WTC11 (cell line): ENCODE measurements at regions not wholly inside any gene's neighbourhood (a gene's known extent, or its start where the extent isn't known, plus 50 kb on each side); places are given as distances from the start of the nearest gene placed in this dataset.

ENCODE experiments used
- ATAC-seq: fragments of 200-7000 bp; cut with Tn5 transposase; 2 replicates; pipeline ENCODE4 v1.10.0; 2021; ENCODE audit warnings: mild to moderate bottlenecking, moderate library complexity
- CTCF ChIA-PET: fragments of 300-600 bp; sonication (Branson Sonifier 250); formaldehyde crosslinking; loops from one replicate; lab custom pipeline; 2021; ENCODE audit warnings: antibody characterized with exemption; lab: Charles Lee
- POLR2A ChIA-PET: fragments of 350-600 bp; sonication (Branson Sonifier 250); formaldehyde crosslinking; loops from one replicate; lab custom pipeline; 2021; ENCODE audit warnings: antibody characterized with exemption; lab: Charles Lee
- DNase-seq: peaks from one replicate; pipeline ENCODE4 v3.0.0; 2021; ENCODE audit warnings: low spot score
- H3K27ac Mint-ChIP-seq: 2 replicates; pipeline ENCODE4 v1.8.0; 2021; ENCODE audit warnings: mixed read lengths
- H3K27me3 Mint-ChIP-seq: 2 replicates; pipeline ENCODE4 v1.8.0; 2021; ENCODE audit warnings: low read depth, mild to moderate bottlenecking, moderate library complexity, mixed read lengths
- H3K36me3 Mint-ChIP-seq: 2 replicates; pipeline ENCODE4 v1.8.0; 2021; ENCODE audit warnings: mixed read lengths
- H3K4me1 Mint-ChIP-seq: 2 replicates; pipeline ENCODE4 v1.8.0; 2022; ENCODE audit warnings: mixed read lengths
- H3K4me3 Mint-ChIP-seq: 2 replicates; pipeline ENCODE4 v1.8.0; 2021; ENCODE audit warnings: mild to moderate bottlenecking, moderate library complexity, mixed read lengths
- H3K9me3 Mint-ChIP-seq: 2 replicates; pipeline ENCODE4 v1.8.0; 2021; ENCODE audit warnings: mixed read lengths
- CBFB ChIP-seq: sonication (generic); formaldehyde crosslinking; IDR thresholded peaks from 2 replicates; pipeline ENCODE4 v1.8.1; 2022; ENCODE audit warnings: mild to moderate bottlenecking, low read depth, missing genetic modification reagents
- E2F1 ChIP-seq: sonication (generic); formaldehyde crosslinking; IDR thresholded peaks from 2 replicates; pipeline ENCODE4 v1.8.0; 2022; ENCODE audit warnings: mild to moderate bottlenecking, missing genetic modification reagents
- E2F4 ChIP-seq: sonication (generic); formaldehyde crosslinking; IDR thresholded peaks from 2 replicates; pipeline ENCODE4 v1.8.1; 2022; ENCODE audit warnings: low read depth, mild to moderate bottlenecking, moderate library complexity, missing genetic modification reagents, borderline replicate concordance
- E2F5 ChIP-seq: sonication (generic); formaldehyde crosslinking; IDR thresholded peaks from 2 replicates; pipeline ENCODE4 v1.8.1; 2022; ENCODE audit warnings: mild to moderate bottlenecking, moderate library complexity, missing genetic modification reagents
- ELF4 ChIP-seq: sonication (generic); formaldehyde crosslinking; IDR thresholded peaks from 2 replicates; pipeline ENCODE4 v1.8.1; 2022; ENCODE audit warnings: low read depth, mild to moderate bottlenecking, moderate library complexity, missing genetic modification reagents
- FOXP1 ChIP-seq: sonication (generic); formaldehyde crosslinking; IDR thresholded peaks from 2 replicates; pipeline ENCODE4 v1.8.0; 2022; ENCODE audit warnings: missing genetic modification reagents, mild to moderate bottlenecking, moderate library complexity, borderline replicate concordance
- IRF1 ChIP-seq: sonication (generic); formaldehyde crosslinking; IDR thresholded peaks from 2 replicates; pipeline ENCODE4 v1.8.0; 2023; ENCODE audit warnings: missing genetic modification reagents
- KAT7 ChIP-seq: sonication (generic); formaldehyde crosslinking; IDR thresholded peaks from 2 replicates; pipeline ENCODE4 v1.8.1; 2023; ENCODE audit warnings: missing genetic modification reagents, mild to moderate bottlenecking, borderline replicate concordance
- MYBL2 ChIP-seq: sonication (generic); formaldehyde crosslinking; IDR thresholded peaks from 2 replicates; pipeline ENCODE4 v1.8.1; 2023; ENCODE audit warnings: mild to moderate bottlenecking, moderate library complexity, missing genetic modification reagents
- NR3C1 ChIP-seq: sonication (generic); formaldehyde crosslinking; conservative IDR thresholded peaks from 2 replicates; pipeline ENCODE4 v1.8.1; 2023; ENCODE audit warnings: low read depth, mild to moderate bottlenecking, missing genetic modification reagents
- RORB ChIP-seq: fragments of 250-450 bp; sonication (Bioruptor Pico); IDR thresholded peaks from 2 replicates; pipeline ENCODE4 v1.9.0; 2021; ENCODE audit warnings: mild to moderate bottlenecking
- SMAD4 ChIP-seq: sonication (generic); formaldehyde crosslinking; IDR thresholded peaks from 2 replicates; pipeline ENCODE4 v1.8.0; 2022; ENCODE audit warnings: mild to moderate bottlenecking, missing genetic modification reagents
- ZBTB43 ChIP-seq: sonication (generic); formaldehyde crosslinking; IDR thresholded peaks from 2 replicates; pipeline ENCODE4 v1.8.1; 2023; ENCODE audit warnings: mild to moderate bottlenecking, missing genetic modification reagents
- ZMAT4 ChIP-seq: fragments of 250-450 bp; sonication (Bioruptor Pico); IDR thresholded peaks from 2 replicates; pipeline ENCODE4 v1.9.0; 2021; ENCODE audit warnings: mild to moderate bottlenecking
- ZNF121 ChIP-seq: sonication (generic); formaldehyde crosslinking; IDR thresholded peaks from 2 replicates; pipeline ENCODE4 v1.8.0; 2023; ENCODE audit warnings: missing genetic modification reagents
- ZNF317 ChIP-seq: sonication (generic); formaldehyde crosslinking; IDR thresholded peaks from 2 replicates; pipeline ENCODE4 v1.8.1; 2023; ENCODE audit warnings: low read depth, mild to moderate bottlenecking, moderate library complexity, missing genetic modification reagents, borderline replicate concordance
- ZNF396 ChIP-seq: fragments of 250-450 bp; sonication (Bioruptor Pico); IDR thresholded peaks from 2 replicates; pipeline ENCODE4 v1.8.0; 2021; ENCODE audit warnings: mild to moderate bottlenecking, moderate library complexity, borderline replicate concordance
- ZNF425 ChIP-seq: fragments of 250-450 bp; sonication (Bioruptor Pico); conservative IDR thresholded peaks from 2 replicates; pipeline ENCODE4 v1.9.0; 2021; ENCODE audit warnings: mild to moderate bottlenecking
- ZSCAN18 ChIP-seq: fragments of 250-450 bp; sonication (Bioruptor Pico); IDR thresholded peaks from 2 replicates; pipeline ENCODE4 v2.1.2; 2022; ENCODE audit warnings: mild to moderate bottlenecking, moderate library complexity

GRCh38 chr20:17003170-17003870, 223.5 kb upstream of the PCSK2 start:
- Mint-ChIP-seq H3K4me3 (no peak overlapping the region), H3K4me1 (peaks cover 7% of the 10 kb centered on the region), H3K9me3 (peaks cover 3% of the 10 kb centered on the region; the same call in 1 of the 2 replicates), H3K36me3 (no peaks in the 10 kb centered on the region), H3K27me3 (no peaks in the 10 kb centered on the region), H3K27ac (no peak overlapping the region)
- TF ChIP-seq RORB (CRISPR knock-in tag) (no peak), ZNF425 (CRISPR knock-in tag) (no peak), ZMAT4 (no peak), FOXP1 (CRISPR knock-in tag) (no peak), ZSCAN18 (CRISPR knock-in tag) (no peak), MYBL2 (CRISPR knock-in tag) (no peak), ZNF121 (no peak), NR3C1 (CRISPR knock-in tag) (no peak), IRF1 (CRISPR knock-in tag) (no peak), ZNF317 (CRISPR knock-in tag) (no peak), SMAD4 (no peak), KAT7 (no peak), ELF4 (CRISPR knock-in tag) (no peak), E2F1 (no peak), CBFB (CRISPR knock-in tag) (no peak), E2F4 (no peak), ZNF396 (no peak), E2F5 (no peak), ZBTB43 (no peak)
- DNase-seq = no peak
- CTCF ChIA-PET = no interaction called here
- POLR2A ChIA-PET = no interaction called here
- ATAC-seq = no peak
